ENCODE measurements at regions not wholly inside any gene's neighbourhood (a gene's known extent, or its start where the extent isn't known, plus 50 kb on each side); places are given as distances from the start of the nearest gene placed in this dataset.

DNA sequence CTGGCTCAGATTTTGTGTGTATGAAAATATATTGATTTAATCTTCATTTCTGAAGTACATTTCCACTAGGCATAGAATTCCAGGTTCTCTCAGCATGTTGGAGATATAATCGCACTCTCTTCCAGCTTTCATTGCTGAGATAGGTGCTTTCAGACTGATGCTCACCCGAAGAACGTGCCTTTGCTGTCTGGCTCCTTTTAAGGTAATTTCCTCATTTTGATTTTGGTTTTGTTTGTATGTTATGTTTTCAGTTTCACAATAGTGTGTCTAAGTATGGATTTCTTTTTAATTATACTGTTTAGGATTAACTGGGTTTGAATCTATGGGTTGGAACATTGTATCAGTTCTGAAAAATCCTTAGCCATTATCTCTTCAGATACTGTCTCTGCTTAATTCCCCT lies 132.0 kb upstream of the NFIB start:
- TF ChIP-seq, protein P1, sequence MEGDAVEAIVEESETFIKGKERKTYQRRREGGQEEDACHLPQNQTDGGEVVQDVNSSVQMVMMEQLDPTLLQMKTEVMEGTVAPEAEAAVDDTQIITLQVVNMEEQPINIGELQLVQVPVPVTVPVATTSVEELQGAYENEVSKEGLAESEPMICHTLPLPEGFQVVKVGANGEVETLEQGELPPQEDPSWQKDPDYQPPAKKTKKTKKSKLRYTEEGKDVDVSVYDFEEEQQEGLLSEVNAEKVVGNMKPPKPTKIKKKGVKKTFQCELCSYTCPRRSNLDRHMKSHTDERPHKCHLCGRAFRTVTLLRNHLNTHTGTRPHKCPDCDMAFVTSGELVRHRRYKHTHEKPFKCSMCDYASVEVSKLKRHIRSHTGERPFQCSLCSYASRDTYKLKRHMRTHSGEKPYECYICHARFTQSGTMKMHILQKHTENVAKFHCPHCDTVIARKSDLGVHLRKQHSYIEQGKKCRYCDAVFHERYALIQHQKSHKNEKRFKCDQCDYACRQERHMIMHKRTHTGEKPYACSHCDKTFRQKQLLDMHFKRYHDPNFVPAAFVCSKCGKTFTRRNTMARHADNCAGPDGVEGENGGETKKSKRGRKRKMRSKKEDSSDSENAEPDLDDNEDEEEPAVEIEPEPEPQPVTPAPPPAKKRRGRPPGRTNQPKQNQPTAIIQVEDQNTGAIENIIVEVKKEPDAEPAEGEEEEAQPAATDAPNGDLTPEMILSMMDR (IDR thresholded peaks at IDR 0.05) = no peak
- TF ChIP-seq, protein P2, sequence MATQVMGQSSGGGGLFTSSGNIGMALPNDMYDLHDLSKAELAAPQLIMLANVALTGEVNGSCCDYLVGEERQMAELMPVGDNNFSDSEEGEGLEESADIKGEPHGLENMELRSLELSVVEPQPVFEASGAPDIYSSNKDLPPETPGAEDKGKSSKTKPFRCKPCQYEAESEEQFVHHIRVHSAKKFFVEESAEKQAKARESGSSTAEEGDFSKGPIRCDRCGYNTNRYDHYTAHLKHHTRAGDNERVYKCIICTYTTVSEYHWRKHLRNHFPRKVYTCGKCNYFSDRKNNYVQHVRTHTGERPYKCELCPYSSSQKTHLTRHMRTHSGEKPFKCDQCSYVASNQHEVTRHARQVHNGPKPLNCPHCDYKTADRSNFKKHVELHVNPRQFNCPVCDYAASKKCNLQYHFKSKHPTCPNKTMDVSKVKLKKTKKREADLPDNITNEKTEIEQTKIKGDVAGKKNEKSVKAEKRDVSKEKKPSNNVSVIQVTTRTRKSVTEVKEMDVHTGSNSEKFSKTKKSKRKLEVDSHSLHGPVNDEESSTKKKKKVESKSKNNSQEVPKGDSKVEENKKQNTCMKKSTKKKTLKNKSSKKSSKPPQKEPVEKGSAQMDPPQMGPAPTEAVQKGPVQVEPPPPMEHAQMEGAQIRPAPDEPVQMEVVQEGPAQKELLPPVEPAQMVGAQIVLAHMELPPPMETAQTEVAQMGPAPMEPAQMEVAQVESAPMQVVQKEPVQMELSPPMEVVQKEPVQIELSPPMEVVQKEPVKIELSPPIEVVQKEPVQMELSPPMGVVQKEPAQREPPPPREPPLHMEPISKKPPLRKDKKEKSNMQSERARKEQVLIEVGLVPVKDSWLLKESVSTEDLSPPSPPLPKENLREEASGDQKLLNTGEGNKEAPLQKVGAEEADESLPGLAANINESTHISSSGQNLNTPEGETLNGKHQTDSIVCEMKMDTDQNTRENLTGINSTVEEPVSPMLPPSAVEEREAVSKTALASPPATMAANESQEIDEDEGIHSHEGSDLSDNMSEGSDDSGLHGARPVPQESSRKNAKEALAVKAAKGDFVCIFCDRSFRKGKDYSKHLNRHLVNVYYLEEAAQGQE (IDR thresholded peaks at IDR 0.05; ENCODE audit: low read depth, low read length) = no peak
